AG09309 (cell line): ENCODE measurements at regions not wholly inside any gene's neighbourhood (a gene's known extent, or its start where the extent isn't known, plus 50 kb on each side); places are given as distances from the start of the nearest gene placed in this dataset.
"Not testable (repeated sequence)": the region's sequence is repeated elsewhere in the genome, so short reads cannot be mapped to it uniquely, and the experiment has no call there.

ENCODE experiments used
- DNase-seq: peaks from one replicate; pipeline ENCODE4 v3.0.0-alpha.2; 2010; ENCODE audit warnings: low read depth
- H3K4me3 ChIP-seq: 2 replicates; pipeline ENCODE4 v1.5.1; 2011; ENCODE audit warnings: mild to moderate bottlenecking, low read depth, low read length, moderate library complexity; ENCODE audit not compliant: control insufficient read depth
- CTCF ChIP-seq: IDR thresholded peaks from 2 replicates; pipeline ENCODE4 v1.5.1; 2011; ENCODE audit warnings: mild to moderate bottlenecking, low read depth, low read length, inconsistent platforms; ENCODE audit not compliant: insufficient read depth, control insufficient read depth; ENCODE audit errors: missing control alignments

DNA sequence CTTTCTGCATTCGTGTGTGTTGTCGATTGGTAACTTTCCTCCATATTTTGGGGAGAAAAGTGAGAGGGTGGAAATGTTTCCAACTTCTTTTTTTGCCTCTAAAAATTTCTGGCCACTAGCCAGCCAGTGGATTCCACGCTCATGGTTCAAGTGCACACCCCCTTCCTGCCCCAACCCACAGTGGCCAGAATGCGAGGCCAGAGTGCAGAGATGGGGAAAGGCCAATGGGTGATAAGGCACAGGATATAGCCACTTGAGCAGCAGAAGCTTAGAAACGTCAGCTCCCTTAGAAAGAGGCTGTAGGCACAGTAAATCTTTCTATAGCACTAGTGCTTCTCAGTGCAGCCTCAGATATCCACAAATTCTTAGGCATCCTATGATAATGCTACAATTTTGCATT is 75.8 kb upstream of the ADRB2 start:
- no peak for DNase-seq
- no peak overlapping the region for H3K4me3 ChIP-seq
- no peak for TF ChIP-seq CTCF

DNA sequence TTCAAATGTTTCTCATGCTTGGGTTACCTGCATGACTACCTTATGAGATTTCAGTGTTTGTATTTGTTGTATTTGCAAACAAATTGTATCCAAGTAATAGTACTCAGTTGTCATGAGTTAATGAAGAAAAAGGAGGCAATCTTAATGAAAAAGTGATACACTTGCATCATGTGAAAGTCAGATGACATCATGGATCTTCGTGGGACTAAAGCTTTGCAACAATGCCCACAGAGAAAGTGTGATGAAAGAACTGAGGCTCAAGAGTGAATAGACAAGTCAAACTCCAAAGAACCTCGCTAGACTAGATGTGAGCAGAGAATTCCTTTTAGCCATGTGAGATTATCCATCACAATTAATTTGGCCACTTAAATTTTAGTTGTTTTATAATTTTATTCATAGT is 75.4 kb upstream of the ADRB2 start:
- no peak for DNase-seq
- no peak for TF ChIP-seq CTCF
- no peak overlapping the region for H3K4me3 ChIP-seq

DNA sequence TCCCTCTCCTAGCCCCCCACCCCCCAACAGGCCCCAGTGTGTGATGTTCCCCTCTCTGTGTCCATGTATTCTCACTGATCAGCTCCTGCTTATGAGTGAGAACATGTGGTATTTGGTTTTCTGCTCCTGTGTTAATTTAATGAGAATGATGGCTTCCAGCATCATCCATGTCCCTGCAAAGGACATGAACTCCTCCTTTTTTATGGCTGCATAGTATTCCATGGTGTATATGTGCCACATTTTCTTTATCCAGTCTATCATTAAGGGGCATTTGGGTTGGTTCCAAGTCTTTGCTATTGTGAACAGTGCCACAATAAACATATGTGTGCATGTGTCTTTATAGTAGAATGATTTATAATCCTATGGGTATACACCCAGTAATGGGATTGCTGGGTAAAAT is 74.0 kb upstream of the ADRB2 start:
- DNase-seq, result not testable (repeated sequence)

DNA sequence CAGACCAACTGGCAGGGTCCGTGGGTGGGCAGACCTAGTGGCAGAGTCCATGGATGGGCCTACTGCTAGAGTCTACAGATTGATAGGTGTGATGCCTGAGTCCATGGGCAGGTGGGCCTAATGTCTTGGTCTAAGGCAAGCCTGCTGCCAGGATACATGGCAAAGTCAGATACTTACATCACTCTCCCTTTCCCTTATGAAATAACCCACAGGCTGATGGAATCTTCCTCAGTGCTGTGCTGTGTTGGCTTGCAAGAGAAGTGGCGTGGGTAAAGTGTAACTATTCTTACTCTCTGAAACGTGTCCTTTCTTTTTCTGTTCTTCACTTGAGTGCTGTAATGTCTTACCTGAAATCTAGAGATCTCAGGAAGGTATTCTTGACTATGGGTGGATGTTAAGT is 67.3 kb upstream of the ADRB2 start:
- no peak for DNase-seq
- no peak for TF ChIP-seq CTCF
- no peak overlapping the region for H3K4me3 ChIP-seq

More for the DNA sequence above, 74.0 kb upstream of the ADRB2 start:
- H3K4me3 ChIP-seq, result not testable (repeated sequence)

GRCh38 chr5:148760945-148761638 is 65.3 kb upstream of the ADRB2 start:
- H3K4me3 ChIP-seq, result no peak overlapping the region
- no peak for DNase-seq
- no peak for TF ChIP-seq CTCF

DNA sequence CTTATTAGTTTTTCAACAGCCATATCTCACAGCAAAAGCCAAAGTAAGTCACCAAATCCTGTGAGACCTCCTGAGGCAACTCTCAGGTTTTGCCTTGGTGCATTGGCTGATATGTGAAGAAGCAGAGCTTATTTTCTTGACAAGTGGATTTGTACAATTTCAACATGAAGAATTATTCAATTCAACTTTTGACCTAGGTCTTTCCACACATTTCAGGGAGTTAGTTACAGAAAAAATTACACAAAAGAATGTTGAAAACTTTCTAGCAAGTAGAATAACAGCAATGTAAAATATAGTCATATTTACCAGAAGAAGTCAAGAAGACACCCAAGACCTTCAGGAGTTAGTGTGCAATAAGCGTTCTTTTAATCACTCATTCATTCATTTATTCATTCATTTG is 62.4 kb upstream of the ADRB2 start:
- no peak for TF ChIP-seq CTCF
- no peak for DNase-seq

DNA sequence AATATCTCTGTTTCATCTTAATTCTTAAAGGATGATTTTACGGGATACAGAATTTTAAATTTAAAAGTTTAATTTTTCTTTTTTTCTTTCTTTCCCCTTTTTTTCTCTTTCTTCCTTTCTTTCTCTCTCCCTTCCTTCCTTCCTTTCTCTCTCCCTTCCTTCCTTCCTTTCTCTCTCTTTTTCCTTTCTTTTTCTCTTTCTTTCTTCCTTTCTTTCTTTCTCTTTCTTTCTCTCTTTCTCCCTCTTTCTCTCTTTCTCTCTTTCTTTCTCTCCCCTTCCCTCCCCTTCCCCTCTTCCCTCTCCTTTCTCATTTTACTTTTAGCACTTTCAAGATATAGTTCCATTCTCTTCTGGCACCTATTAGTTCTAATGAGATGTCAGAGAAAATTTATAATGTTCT is 61.4 kb upstream of the ADRB2 start:
- H3K4me3 ChIP-seq, result no peak overlapping the region
- no peak for DNase-seq
- no peak for TF ChIP-seq CTCF

More for the DNA sequence above, 62.4 kb upstream of the ADRB2 start:
- no peak overlapping the region for H3K4me3 ChIP-seq
